Caco-2 (cell line): ENCODE measurements at regions not wholly inside any gene's neighbourhood (a gene's known extent, or its start where the extent isn't known, plus 50 kb on each side); places are given as distances from the start of the nearest gene placed in this dataset.

Experiments
- BruUV-seq: library from RNA; stranded (reverse); fragments of 400-500 nt; replicated peaks from 2 replicates; lab custom pipeline; 2021; lab: Mats Ljungman, UMichigan
- CTCF ChIA-PET: fragments of 300-600 bp; sonication (Branson Sonifier 250); formaldehyde crosslinking; loops from one replicate; lab custom pipeline; 2022; ENCODE audit warnings: antibody characterized with exemption; lab: Charles Lee
- POLR2A ChIA-PET: fragments of 300-600 bp; sonication (Branson Sonifier 250); formaldehyde crosslinking; loops from one replicate; lab custom pipeline; 2022; ENCODE audit warnings: antibody characterized with exemption; lab: Charles Lee
- DNase-seq, 2 experiments: peaks; one replicate each; pipeline versions ENCODE4 v3.0.0 to v3.0.0-alpha.2; 2020 to 2022
- H3K27me3 ChIP-seq: replicated peaks from 2 replicates; pipeline ENCODE4 v1.6.0; 2011; ENCODE audit warnings: low read length; ENCODE audit not compliant: control insufficient read depth, insufficient read depth
- H3K36me3 ChIP-seq: 2 replicates; pipeline ENCODE4 v1.5.1; 2011; ENCODE audit warnings: low read length; ENCODE audit not compliant: control insufficient read depth, insufficient read depth
- H3K4me1 ChIP-seq: fragments of 250-450 bp; sonication (Bioruptor Pico); 2 replicates; pipeline ENCODE4 v1.5.1; 2020; ENCODE audit warnings: mild to moderate bottlenecking
- H3K4me3 ChIP-seq: 2 replicates; pipeline ENCODE4 v1.5.1; 2011; ENCODE audit warnings: low read depth, mild to moderate bottlenecking, control low read depth, low read length
- H3K9me3 ChIP-seq: fragments of 250-450 bp; sonication (Bioruptor Pico); 2 replicates; pipeline ENCODE4 v1.5.1; 2020; ENCODE audit warnings: mild to moderate bottlenecking, moderate library complexity
- H3K27ac Mint-ChIP-seq: one replicate; pipeline ENCODE4 v1.8.0; 2022; ENCODE audit warnings: mixed read lengths; ENCODE audit not compliant: unreplicated experiment
- H3K27me3 Mint-ChIP-seq: one replicate; pipeline ENCODE4 v1.8.0; 2022; ENCODE audit warnings: mixed read lengths; ENCODE audit not compliant: insufficient read depth, unreplicated experiment
- H3K36me3 Mint-ChIP-seq: one replicate; pipeline ENCODE4 v1.8.0; 2022; ENCODE audit warnings: mild to moderate bottlenecking, mixed read lengths; ENCODE audit not compliant: insufficient read depth, unreplicated experiment
- H3K4me1 Mint-ChIP-seq: one replicate; pipeline ENCODE4 v1.8.0; 2022; ENCODE audit warnings: low read depth, mixed read lengths; ENCODE audit not compliant: unreplicated experiment
- H3K4me3 Mint-ChIP-seq: one replicate; pipeline ENCODE4 v1.8.0; 2022; ENCODE audit warnings: mild to moderate bottlenecking, moderate library complexity, mixed read lengths; ENCODE audit not compliant: unreplicated experiment
- H3K9me3 Mint-ChIP-seq: one replicate; pipeline ENCODE4 v1.8.0; 2022; ENCODE audit warnings: mixed read lengths; ENCODE audit not compliant: unreplicated experiment
- intact Hi-C: fragments of 100-400 bp; cut with micrococcal nuclease; formaldehyde crosslinking; loops from one replicate; pipeline ENCODE4 v1.10.0; 2022; ENCODE audit not compliant: unreplicated experiment
- TF ChIP-seq, protein P1 (sequence below), 2 experiments: fragments of 200-600 bp in 1 of 2; IDR thresholded peaks; 1 replicate in 1 of 2; 2 replicates in 1 of 2; pipeline versions ENCODE4 v1.5.1 to v1.8.0; 2011 to 2022; ENCODE audit warnings: antibody characterized with exemption in 1 of 2, control low read depth in 1 of 2, inconsistent platforms in 1 of 2, low read depth in 1 of 2, low read length in 1 of 2, mild to moderate bottlenecking in 1 of 2, moderate library complexity in 1 of 2; ENCODE audit not compliant: insufficient read depth in 1 of 2, severe bottlenecking in 1 of 2, unreplicated experiment in 1 of 2

DNA sequence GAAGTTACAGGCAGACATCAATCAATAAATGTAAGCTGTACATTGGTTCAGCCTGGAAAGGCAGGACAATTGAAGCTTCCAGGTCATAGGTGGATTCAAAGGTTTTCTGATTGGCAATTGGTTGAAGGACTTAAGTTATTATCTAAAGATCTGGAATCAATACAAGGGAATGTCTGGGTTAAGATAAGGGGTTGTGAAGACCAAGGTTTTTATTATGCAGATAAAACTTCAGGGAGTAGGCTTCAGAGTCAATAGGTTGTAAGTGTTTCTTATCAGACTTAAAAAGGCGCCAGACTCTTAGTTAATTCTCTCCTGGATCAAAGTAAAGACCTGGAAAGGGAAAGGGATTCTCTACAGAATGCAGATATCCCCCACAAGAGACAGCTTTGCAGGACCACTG, 935.4 kb downstream of the TBC1D22A start:
- H3K4me3 Mint-ChIP-seq: no peak overlapping the region
- H3K27me3 ChIP-seq: no peaks in the 10 kb centered on the region
- TF ChIP-seq, protein P1, sequence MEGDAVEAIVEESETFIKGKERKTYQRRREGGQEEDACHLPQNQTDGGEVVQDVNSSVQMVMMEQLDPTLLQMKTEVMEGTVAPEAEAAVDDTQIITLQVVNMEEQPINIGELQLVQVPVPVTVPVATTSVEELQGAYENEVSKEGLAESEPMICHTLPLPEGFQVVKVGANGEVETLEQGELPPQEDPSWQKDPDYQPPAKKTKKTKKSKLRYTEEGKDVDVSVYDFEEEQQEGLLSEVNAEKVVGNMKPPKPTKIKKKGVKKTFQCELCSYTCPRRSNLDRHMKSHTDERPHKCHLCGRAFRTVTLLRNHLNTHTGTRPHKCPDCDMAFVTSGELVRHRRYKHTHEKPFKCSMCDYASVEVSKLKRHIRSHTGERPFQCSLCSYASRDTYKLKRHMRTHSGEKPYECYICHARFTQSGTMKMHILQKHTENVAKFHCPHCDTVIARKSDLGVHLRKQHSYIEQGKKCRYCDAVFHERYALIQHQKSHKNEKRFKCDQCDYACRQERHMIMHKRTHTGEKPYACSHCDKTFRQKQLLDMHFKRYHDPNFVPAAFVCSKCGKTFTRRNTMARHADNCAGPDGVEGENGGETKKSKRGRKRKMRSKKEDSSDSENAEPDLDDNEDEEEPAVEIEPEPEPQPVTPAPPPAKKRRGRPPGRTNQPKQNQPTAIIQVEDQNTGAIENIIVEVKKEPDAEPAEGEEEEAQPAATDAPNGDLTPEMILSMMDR (IDR thresholded peaks at IDR 0.05; ENCODE audit: insufficient read depth in 1 of 2, low read depth in 1 of 2, low read length in 1 of 2, severe bottlenecking in 1 of 2, unreplicated experiment in 1 of 2): no peak
- CTCF ChIA-PET: no interaction called here
- no peaks in the 10 kb centered on the region for H3K4me1 Mint-ChIP-seq
- no peaks in the 10 kb centered on the region for H3K9me3 ChIP-seq
- peaks cover 3% of the 10 kb centered on the region; the same call in 1 of the 2 replicates for H3K4me1 ChIP-seq
- no peak for DNase-seq
- H3K4me3 ChIP-seq: no peak overlapping the region
- BruUV-seq: no TSS peak
- no peak overlapping the region for H3K27ac Mint-ChIP-seq
- POLR2A ChIA-PET: no interaction called here
- no peaks in the 10 kb centered on the region for H3K36me3 ChIP-seq
- H3K27me3 Mint-ChIP-seq: no peaks in the 10 kb centered on the region
- H3K9me3 Mint-ChIP-seq: no peaks in the 10 kb centered on the region
- intact Hi-C loops: no loop called here
- peaks cover 2% of the 10 kb centered on the region for H3K36me3 Mint-ChIP-seq

DNA sequence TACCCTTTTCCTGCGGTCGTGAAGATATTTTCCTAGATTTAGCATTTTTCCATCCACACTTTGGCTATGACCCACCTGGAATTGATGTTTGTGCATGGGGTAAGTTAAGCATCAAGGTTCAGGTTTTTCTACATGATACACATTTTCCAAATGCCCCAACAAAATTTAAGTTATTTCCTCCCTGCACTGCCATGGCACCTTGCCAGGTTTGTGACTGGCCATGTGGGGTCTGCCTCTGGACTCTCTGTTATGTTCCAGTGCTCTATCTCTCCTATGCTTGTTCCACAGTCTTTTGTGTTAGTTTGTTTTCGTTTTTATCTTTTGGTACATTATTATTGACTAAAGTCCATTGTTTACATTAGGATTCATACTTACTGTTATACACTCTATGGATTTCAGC, 934.3 kb downstream of the TBC1D22A start:
- Mint-ChIP-seq H3K36me3 (peaks cover 5% of the 10 kb centered on the region), H3K4me3 (no peak overlapping the region), H3K9me3 (no peaks in the 10 kb centered on the region), H3K27me3 (no peaks in the 10 kb centered on the region), H3K27ac (no peak overlapping the region), H3K4me1 (no peaks in the 10 kb centered on the region)
- no peak overlapping the region for H3K4me3 ChIP-seq
- ChIA-PET CTCF (no interaction called here), POLR2A (no interaction called here)
- no TSS peak for BruUV-seq
- no peaks in the 10 kb centered on the region for H3K36me3 ChIP-seq
- no peak for DNase-seq
- intact Hi-C loops: no loop called here
- H3K4me1 ChIP-seq: peaks cover 3% of the 10 kb centered on the region; the same call in 1 of the 2 replicates
- TF ChIP-seq, protein P1 (IDR thresholded peaks at IDR 0.05; ENCODE audit: insufficient read depth in 1 of 2, low read depth in 1 of 2, low read length in 1 of 2, severe bottlenecking in 1 of 2, unreplicated experiment in 1 of 2): no peak
- H3K9me3 ChIP-seq: no peaks in the 10 kb centered on the region
- no peaks in the 10 kb centered on the region for H3K27me3 ChIP-seq

DNA sequence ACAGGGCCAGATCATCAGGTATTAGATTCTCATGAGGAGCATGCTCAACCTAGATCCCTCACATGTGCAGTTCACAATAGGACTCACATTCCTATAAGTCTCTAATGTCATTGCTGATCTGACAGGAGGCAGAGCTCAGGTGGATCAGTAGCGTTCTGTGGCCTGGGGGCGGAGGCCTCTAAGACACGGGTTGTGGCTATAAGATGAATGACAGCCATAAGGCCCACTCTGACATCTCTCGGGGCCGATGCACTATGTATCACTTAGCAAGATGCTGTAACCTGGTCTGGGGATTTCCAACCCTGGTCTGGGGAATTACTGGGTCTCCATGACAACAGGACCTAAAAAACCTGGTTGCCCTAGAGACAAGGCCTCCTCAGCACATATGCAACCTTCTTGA, 932.7 kb downstream of the TBC1D22A start:
- no peaks in the 10 kb centered on the region for H3K9me3 ChIP-seq
- Mint-ChIP-seq H3K9me3 (no peaks in the 10 kb centered on the region), H3K27ac (no peak overlapping the region), H3K36me3 (peaks cover 5% of the 10 kb centered on the region), H3K4me1 (no peaks in the 10 kb centered on the region), H3K4me3 (no peak overlapping the region), H3K27me3 (no peaks in the 10 kb centered on the region)
- H3K36me3 ChIP-seq: no peaks in the 10 kb centered on the region
- CTCF ChIA-PET: no interaction called here
- POLR2A ChIA-PET: no interaction called here
- no peak for DNase-seq
- peaks cover 3% of the 10 kb centered on the region; the same call in 1 of the 2 replicates for H3K4me1 ChIP-seq
- no TSS peak for BruUV-seq
- TF ChIP-seq, protein P1 (IDR thresholded peaks at IDR 0.05; ENCODE audit: insufficient read depth in 1 of 2, low read depth in 1 of 2, low read length in 1 of 2, severe bottlenecking in 1 of 2, unreplicated experiment in 1 of 2): no peak
- intact Hi-C loops: no loop called here
- no peak overlapping the region for H3K4me3 ChIP-seq
- no peaks in the 10 kb centered on the region for H3K27me3 ChIP-seq
